GM12891 (cell line): ENCODE measurements at regions not wholly inside any gene's neighbourhood (a gene's known extent, or its start where the extent isn't known, plus 50 kb on each side); places are given as distances from the start of the nearest gene placed in this dataset.
"Not testable (repeated sequence)": the region's sequence is repeated elsewhere in the genome, so short reads cannot be mapped to it uniquely, and the experiment has no call there.

Experiments
- DNase-seq: peaks from one replicate; pipeline ENCODE4 v3.0.0; 2011; ENCODE audit warnings: low spot score; ENCODE audit not compliant: insufficient read length
- FAIRE-seq: peaks from 2 replicates; lab custom pipeline; 2011; peaks lifted over from hg19 to GRCh38; lab: Jason Lieb, UNC
- PAX5 ChIP-seq: IDR thresholded peaks from 2 replicates; pipeline ENCODE4 v1.6.1; 2011; ENCODE audit warnings: low read length, moderate library complexity, mild to moderate bottlenecking; ENCODE audit not compliant: insufficient read depth, severe bottlenecking
- POLR2A ChIP-seq: IDR thresholded peaks from 2 replicates; pipeline ENCODE4 v1.6.1; 2011; ENCODE audit warnings: low read depth, low read length, control low read depth
- POLR2AphosphoS5 ChIP-seq: IDR thresholded peaks from 2 replicates; pipeline ENCODE4 v1.6.1; 2011; ENCODE audit warnings: low read depth, low read length, control low read depth
- POU2F2 ChIP-seq: IDR thresholded peaks from 2 replicates; pipeline ENCODE4 v1.6.1; 2011; ENCODE audit warnings: low read depth, mild to moderate bottlenecking, control low read depth, low read length, moderate library complexity
- SPI1 ChIP-seq: IDR thresholded peaks from 2 replicates; pipeline ENCODE4 v1.6.1; 2011; ENCODE audit warnings: low read depth, low read length, control low read depth
- TAF1 ChIP-seq: IDR thresholded peaks from 2 replicates; pipeline ENCODE4 v1.6.1; 2011; ENCODE audit warnings: low read depth, low read length, control low read depth

DNA sequence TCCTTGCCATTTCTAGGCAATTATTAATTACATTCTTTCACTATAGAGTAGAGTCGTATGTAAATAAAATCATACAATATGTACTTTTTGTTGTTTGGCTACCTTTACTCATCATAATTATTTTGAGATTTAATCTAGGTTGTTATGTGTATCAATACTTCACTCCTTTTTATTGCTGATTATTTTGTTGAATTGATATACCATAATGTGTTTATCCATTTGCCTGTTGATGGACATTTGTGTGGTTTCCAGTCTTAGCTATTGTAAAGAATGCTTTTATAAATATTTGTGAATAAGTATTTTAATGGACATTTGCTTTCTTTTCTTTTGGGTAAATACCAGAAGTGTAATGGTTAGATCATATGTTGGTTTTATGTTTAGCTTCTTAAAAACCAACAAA, 174.0 kb downstream of the RAMP3 start:
- no peak for DNase-seq
- FAIRE-seq: no peak
- no peak for TF ChIP-seq TAF1
- TF ChIP-seq POLR2AphosphoS5: no peak
- TF ChIP-seq POU2F2: no peak
- TF ChIP-seq PAX5: no peak
- no peak for TF ChIP-seq SPI1
- no peak for TF ChIP-seq POLR2A

DNA sequence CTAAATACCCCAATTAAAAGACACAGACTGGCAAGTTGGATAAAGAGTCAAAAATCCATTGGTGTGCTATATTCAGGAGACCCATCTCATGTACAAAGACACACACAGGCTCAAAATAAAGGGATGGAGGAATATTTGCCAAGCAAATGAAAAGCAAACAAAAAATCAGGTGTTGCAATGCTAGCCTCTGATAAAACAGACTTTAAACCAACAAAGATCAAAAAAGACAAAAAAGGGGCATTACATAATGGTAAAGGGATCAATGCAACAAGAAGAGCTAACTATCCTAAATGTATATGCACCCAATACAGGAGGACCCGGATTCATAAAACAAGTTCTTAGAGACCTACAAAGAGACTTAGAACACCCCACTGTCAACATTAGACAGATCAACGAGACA, 177.4 kb downstream of the RAMP3 start:
- not testable (repeated sequence) for DNase-seq, FAIRE-seq

DNA sequence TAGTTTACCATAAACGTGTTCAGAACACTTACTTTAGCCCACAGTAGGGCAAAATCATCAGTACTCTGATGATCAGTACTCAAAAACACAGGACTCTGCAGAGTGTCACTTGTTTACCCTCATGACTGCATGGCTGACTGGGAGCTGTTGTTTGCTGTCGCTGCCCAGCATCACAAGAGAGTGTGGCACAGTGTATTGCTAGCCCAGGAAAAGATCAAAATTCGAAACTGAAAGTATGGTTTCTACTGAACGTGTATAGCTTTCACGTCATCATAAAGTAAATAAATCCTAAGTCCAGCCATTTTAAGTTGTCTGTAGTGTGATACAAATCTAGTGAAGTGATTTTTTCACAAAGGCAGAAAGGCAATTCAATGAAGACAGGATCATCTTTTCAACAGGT, 184.6 kb downstream of the RAMP3 start:
- FAIRE-seq: no peak
- TF ChIP-seq TAF1 (no peak), PAX5 (no peak), POLR2A (no peak), SPI1 (no peak), POLR2AphosphoS5 (no peak), POU2F2 (no peak)
- DNase-seq: no peak

- TF ChIP-seq SPI1: no peak
- no peak for TF ChIP-seq POLR2AphosphoS5
- TF ChIP-seq TAF1: no peak
- no peak for TF ChIP-seq PAX5
- TF ChIP-seq POLR2A: no peak
- TF ChIP-seq POU2F2: no peak
- DNase-seq: no peak
- no peak for FAIRE-seq
These were observed 186.2 kb downstream of the RAMP3 start for GRCh38 chr7:45343746-45344145.

DNA sequence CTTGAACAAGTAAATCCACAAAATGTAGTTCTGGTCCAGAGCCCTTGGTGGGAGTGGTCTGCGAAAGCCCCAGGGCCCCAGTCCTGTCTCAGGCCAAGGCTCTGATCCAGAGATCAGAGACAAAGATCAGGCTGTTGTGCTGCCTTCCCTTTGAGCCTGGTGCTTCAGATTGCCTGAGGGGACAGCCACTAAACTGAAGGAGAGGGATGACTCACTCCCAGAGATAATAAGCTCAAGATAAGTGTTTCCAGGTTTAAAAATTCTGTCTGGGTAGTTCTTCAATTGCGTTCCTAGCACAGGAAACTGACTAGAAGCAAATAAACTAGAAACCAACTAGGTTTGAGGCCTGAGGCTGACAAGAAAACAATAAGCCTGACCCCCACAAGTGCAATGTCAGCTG, 190.2 kb downstream of the RAMP3 start:
- FAIRE-seq (no peak), DNase-seq (no peak)

DNA sequence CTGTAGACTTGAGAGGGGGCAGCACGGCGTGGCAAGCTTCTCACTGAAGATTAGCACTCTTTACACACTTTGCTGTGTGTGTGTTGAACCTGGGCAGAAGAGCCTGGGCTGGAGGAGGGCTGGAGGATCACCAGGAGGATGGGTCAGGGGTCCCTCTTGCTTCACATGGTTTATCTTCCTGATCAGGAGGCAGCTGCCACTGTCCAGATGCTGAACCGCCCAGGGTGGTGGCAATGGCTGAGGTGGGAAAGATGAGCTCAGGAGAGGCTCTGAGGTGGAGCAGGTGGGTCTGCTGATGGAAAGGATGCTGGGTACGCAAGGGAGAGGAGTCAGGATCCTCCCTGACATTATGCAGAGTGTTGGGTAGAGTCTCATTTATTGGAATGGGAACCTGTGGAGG, 191.5 kb downstream of the RAMP3 start:
- no peak for FAIRE-seq
- TF ChIP-seq TAF1: no peak
- TF ChIP-seq POU2F2: no peak
- TF ChIP-seq PAX5: no peak
- no peak for TF ChIP-seq SPI1
- TF ChIP-seq POLR2A: no peak
- no peak for TF ChIP-seq POLR2AphosphoS5
- DNase-seq: no peak

More for the DNA sequence above, 190.2 kb downstream of the RAMP3 start:
- no peak for TF ChIP-seq POLR2AphosphoS5
- no peak for TF ChIP-seq TAF1
- TF ChIP-seq POLR2A: no peak
- no peak for TF ChIP-seq POU2F2

- DNase-seq: no peak
- FAIRE-seq: no peak
- TF ChIP-seq SPI1: no peak
- TF ChIP-seq POU2F2: no peak
- TF ChIP-seq TAF1: no peak
- no peak for TF ChIP-seq POLR2A
- no peak for TF ChIP-seq PAX5
These were observed 193.3 kb downstream of the RAMP3 start for GRCh38 chr7:45350896-45351295.

- FAIRE-seq (no peak), DNase-seq (no peak)
- TF ChIP-seq POU2F2 (no peak), TAF1 (no peak), POLR2AphosphoS5 (no peak), PAX5 (no peak), SPI1 (no peak), POLR2A (no peak)
These were observed 200.7 kb downstream of the RAMP3 start for GRCh38 chr7:45358287-45358686.

DNA sequence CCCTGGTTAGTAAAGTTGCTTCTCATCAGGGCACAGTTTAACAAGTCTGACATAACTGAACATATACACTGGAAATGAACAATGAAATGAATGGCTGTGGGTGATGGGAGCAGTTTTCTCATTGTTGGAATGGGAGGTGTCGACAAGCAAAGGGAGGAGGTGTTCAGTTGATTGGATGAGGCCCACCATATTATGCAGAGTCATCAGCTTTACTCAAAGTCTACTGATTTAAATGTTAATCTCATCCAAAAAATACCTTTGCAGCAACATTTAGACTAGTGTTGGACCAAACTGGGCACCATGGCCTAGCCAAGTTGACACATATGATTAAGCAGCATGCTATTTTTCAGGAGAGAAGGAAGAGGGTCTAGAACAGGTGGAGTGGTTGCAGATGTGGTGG, 201.7 kb downstream of the RAMP3 start:
- FAIRE-seq: no peak
- DNase-seq: no peak
- TF ChIP-seq SPI1 (no peak), POLR2A (no peak), POLR2AphosphoS5 (no peak), TAF1 (no peak), PAX5 (no peak), POU2F2 (no peak)

- DNase-seq: no peak
- FAIRE-seq: no peak
- TF ChIP-seq PAX5: no peak
These were observed 202.2 kb downstream of the RAMP3 start for GRCh38 chr7:45359776-45360175.

GRCh38 chr7:45363669-45364068, 206.1 kb downstream of the RAMP3 start:
- TF ChIP-seq POLR2A: no peak
- DNase-seq (no peak), FAIRE-seq (no peak)

GRCh38 chr7:45365341-45365740, 207.8 kb downstream of the RAMP3 start:
- no peak for FAIRE-seq
- TF ChIP-seq SPI1 (no peak), POU2F2 (no peak), PAX5 (no peak), POLR2AphosphoS5 (no peak), TAF1 (no peak), POLR2A (no peak)
- no peak for DNase-seq

GRCh38 chr7:45366475-45366874, 207.7 kb upstream of the ADCY1 start:
- no peak for FAIRE-seq
- no peak for DNase-seq
- TF ChIP-seq POU2F2: no peak
- TF ChIP-seq TAF1: no peak
- no peak for TF ChIP-seq PAX5
- no peak for TF ChIP-seq POLR2A
- TF ChIP-seq SPI1: no peak
- no peak for TF ChIP-seq POLR2AphosphoS5
